ENCODE measurements at regions not wholly inside any gene's neighbourhood (a gene's known extent, or its start where the extent isn't known, plus 50 kb on each side); places are given as distances from the start of the nearest gene placed in this dataset.

DNA sequence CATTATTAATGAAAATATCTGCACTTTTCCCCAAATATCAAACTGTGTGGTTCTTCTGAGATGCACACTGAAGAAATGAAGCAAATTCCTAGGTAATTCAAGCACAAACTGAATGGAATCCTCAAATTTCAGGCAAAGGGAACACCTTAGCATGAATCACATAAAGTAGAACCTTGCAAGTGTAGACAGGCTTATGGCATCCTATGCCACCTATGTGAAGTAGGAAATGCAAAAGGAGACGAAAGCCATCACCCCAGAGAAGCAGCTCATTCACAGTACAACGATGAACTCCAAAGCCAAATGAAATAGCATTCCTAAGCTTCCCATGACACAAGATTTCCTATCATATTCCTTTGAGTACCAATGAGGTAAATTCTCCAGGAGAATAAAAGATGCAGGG, 461.2 kb upstream of the RUNX1 start:
- TF ChIP-seq, protein P1, sequence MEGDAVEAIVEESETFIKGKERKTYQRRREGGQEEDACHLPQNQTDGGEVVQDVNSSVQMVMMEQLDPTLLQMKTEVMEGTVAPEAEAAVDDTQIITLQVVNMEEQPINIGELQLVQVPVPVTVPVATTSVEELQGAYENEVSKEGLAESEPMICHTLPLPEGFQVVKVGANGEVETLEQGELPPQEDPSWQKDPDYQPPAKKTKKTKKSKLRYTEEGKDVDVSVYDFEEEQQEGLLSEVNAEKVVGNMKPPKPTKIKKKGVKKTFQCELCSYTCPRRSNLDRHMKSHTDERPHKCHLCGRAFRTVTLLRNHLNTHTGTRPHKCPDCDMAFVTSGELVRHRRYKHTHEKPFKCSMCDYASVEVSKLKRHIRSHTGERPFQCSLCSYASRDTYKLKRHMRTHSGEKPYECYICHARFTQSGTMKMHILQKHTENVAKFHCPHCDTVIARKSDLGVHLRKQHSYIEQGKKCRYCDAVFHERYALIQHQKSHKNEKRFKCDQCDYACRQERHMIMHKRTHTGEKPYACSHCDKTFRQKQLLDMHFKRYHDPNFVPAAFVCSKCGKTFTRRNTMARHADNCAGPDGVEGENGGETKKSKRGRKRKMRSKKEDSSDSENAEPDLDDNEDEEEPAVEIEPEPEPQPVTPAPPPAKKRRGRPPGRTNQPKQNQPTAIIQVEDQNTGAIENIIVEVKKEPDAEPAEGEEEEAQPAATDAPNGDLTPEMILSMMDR (conservative IDR thresholded peaks at IDR 0.05; ENCODE audit: low read length) = no peak
- TF ChIP-seq EZH2phosphoT487 (IDR thresholded peaks at IDR 0.05; ENCODE audit: borderline replicate concordance, low read depth, low read length) = no peak

Data from OCI-LY7 (cell line).